WTC11 (cell line): ENCODE measurements at regions not wholly inside any gene's neighbourhood (a gene's known extent, or its start where the extent isn't known, plus 50 kb on each side); places are given as distances from the start of the nearest gene placed in this dataset.
A peak's percentile ranks its signal among the peaks of the same experiment; 100 is the strongest.

Source experiments
- ATAC-seq: fragments of 200-7000 bp; cut with Tn5 transposase; 2 replicates; pipeline ENCODE4 v1.10.0; 2021; ENCODE audit warnings: mild to moderate bottlenecking, moderate library complexity
- CTCF ChIA-PET: fragments of 300-600 bp; sonication (Branson Sonifier 250); formaldehyde crosslinking; loops from one replicate; lab custom pipeline; 2021; ENCODE audit warnings: antibody characterized with exemption; lab: Charles Lee
- POLR2A ChIA-PET: fragments of 350-600 bp; sonication (Branson Sonifier 250); formaldehyde crosslinking; loops from one replicate; lab custom pipeline; 2021; ENCODE audit warnings: antibody characterized with exemption; lab: Charles Lee
- DNase-seq: peaks from one replicate; pipeline ENCODE4 v3.0.0; 2021; ENCODE audit warnings: low spot score
- H3K27ac Mint-ChIP-seq: 2 replicates; pipeline ENCODE4 v1.8.0; 2021; ENCODE audit warnings: mixed read lengths
- H3K27me3 Mint-ChIP-seq: 2 replicates; pipeline ENCODE4 v1.8.0; 2021; ENCODE audit warnings: low read depth, mild to moderate bottlenecking, moderate library complexity, mixed read lengths
- H3K36me3 Mint-ChIP-seq: 2 replicates; pipeline ENCODE4 v1.8.0; 2021; ENCODE audit warnings: mixed read lengths
- H3K4me1 Mint-ChIP-seq: 2 replicates; pipeline ENCODE4 v1.8.0; 2022; ENCODE audit warnings: mixed read lengths
- H3K4me3 Mint-ChIP-seq: 2 replicates; pipeline ENCODE4 v1.8.0; 2021; ENCODE audit warnings: mild to moderate bottlenecking, moderate library complexity, mixed read lengths
- H3K9me3 Mint-ChIP-seq: 2 replicates; pipeline ENCODE4 v1.8.0; 2021; ENCODE audit warnings: mixed read lengths
- AR ChIP-seq: fragments of 250-450 bp; sonication (Bioruptor Pico); IDR thresholded peaks from 2 replicates; pipeline ENCODE4 v1.9.0; 2021; ENCODE audit warnings: mild to moderate bottlenecking
- ATF1 ChIP-seq: sonication (generic); formaldehyde crosslinking; IDR thresholded peaks from 2 replicates; pipeline ENCODE4 v1.8.1; 2023; ENCODE audit warnings: mild to moderate bottlenecking, moderate library complexity, missing genetic modification reagents
- ATF2 ChIP-seq: sonication (generic); formaldehyde crosslinking; IDR thresholded peaks from 2 replicates; pipeline ENCODE4 v1.8.1; 2022; ENCODE audit warnings: low read depth, missing genetic modification reagents, borderline replicate concordance
- ELF4 ChIP-seq: sonication (generic); formaldehyde crosslinking; IDR thresholded peaks from 2 replicates; pipeline ENCODE4 v1.8.1; 2022; ENCODE audit warnings: low read depth, mild to moderate bottlenecking, moderate library complexity, missing genetic modification reagents
- ERG ChIP-seq: fragments of 250-450 bp; sonication (Bioruptor Pico); IDR thresholded peaks from 2 replicates; pipeline ENCODE4 v1.8.0; 2021; ENCODE audit warnings: mild to moderate bottlenecking
- GABPB1 ChIP-seq: sonication (generic); formaldehyde crosslinking; IDR thresholded peaks from 2 replicates; pipeline ENCODE4 v1.8.1; 2023; ENCODE audit warnings: mild to moderate bottlenecking, missing genetic modification reagents
- MXD4 ChIP-seq: fragments of 250-450 bp; sonication (Bioruptor Pico); IDR thresholded peaks from 2 replicates; pipeline ENCODE4 v1.8.0; 2021; ENCODE audit warnings: mild to moderate bottlenecking, moderate library complexity, borderline replicate concordance
- MYBL2 ChIP-seq: sonication (generic); formaldehyde crosslinking; IDR thresholded peaks from 2 replicates; pipeline ENCODE4 v1.8.1; 2023; ENCODE audit warnings: mild to moderate bottlenecking, moderate library complexity, missing genetic modification reagents
- OVOL2 ChIP-seq: fragments of 250-450 bp; sonication (Bioruptor Pico); IDR thresholded peaks from 2 replicates; pipeline ENCODE4 v1.9.0; 2021; ENCODE audit warnings: mild to moderate bottlenecking, borderline replicate concordance
- PRRX2 ChIP-seq: fragments of 250-450 bp; sonication (Bioruptor Pico); IDR thresholded peaks from 2 replicates; pipeline ENCODE4 v1.8.0; 2021; ENCODE audit warnings: mild to moderate bottlenecking
- STAT6 ChIP-seq: sonication (generic); formaldehyde crosslinking; conservative IDR thresholded peaks from 2 replicates; pipeline ENCODE4 v1.8.1; 2023; ENCODE audit warnings: mild to moderate bottlenecking, low read depth, missing genetic modification reagents, moderate library complexity
- TEAD4 ChIP-seq: sonication (generic); formaldehyde crosslinking; IDR thresholded peaks from 2 replicates; pipeline ENCODE4 v1.8.0; 2022; ENCODE audit warnings: mild to moderate bottlenecking, missing genetic modification reagents
- ZNF121 ChIP-seq: sonication (generic); formaldehyde crosslinking; IDR thresholded peaks from 2 replicates; pipeline ENCODE4 v1.8.0; 2023; ENCODE audit warnings: missing genetic modification reagents
- ZNF138 ChIP-seq: sonication (generic); formaldehyde crosslinking; conservative IDR thresholded peaks from 2 replicates; pipeline ENCODE4 v1.8.1; 2022; ENCODE audit warnings: mild to moderate bottlenecking, moderate library complexity, missing genetic modification reagents
- ZNF281 ChIP-seq: sonication (generic); formaldehyde crosslinking; IDR thresholded peaks from 2 replicates; pipeline ENCODE4 v1.8.0; 2023; ENCODE audit warnings: mild to moderate bottlenecking, missing genetic modification reagents
- ZNF396 ChIP-seq: fragments of 250-450 bp; sonication (Bioruptor Pico); IDR thresholded peaks from 2 replicates; pipeline ENCODE4 v1.8.0; 2021; ENCODE audit warnings: mild to moderate bottlenecking, moderate library complexity, borderline replicate concordance
- ZNF416 ChIP-seq: fragments of 250-450 bp; sonication (Bioruptor Pico); IDR thresholded peaks from 2 replicates; pipeline ENCODE4 v1.9.0; 2021; ENCODE audit warnings: mild to moderate bottlenecking, inconsistent platforms
- TF ChIP-seq, protein P1 (sequence below): fragments of 200-600 bp; IDR thresholded peaks from 2 replicates; pipeline ENCODE4 v1.8.0; 2022; ENCODE audit warnings: antibody characterized with exemption
- TF ChIP-seq, protein P2 (sequence below): sonication (generic); formaldehyde crosslinking; IDR thresholded peaks from 2 replicates; pipeline ENCODE4 v1.8.1; 2023; ENCODE audit warnings: mild to moderate bottlenecking, missing genetic modification reagents
- TF ChIP-seq, protein P3 (sequence below): sonication (generic); formaldehyde crosslinking; IDR thresholded peaks from 2 replicates; pipeline ENCODE4 v1.8.1; 2023; ENCODE audit warnings: mild to moderate bottlenecking, missing genetic modification reagents, moderate library complexity

GRCh38 chr11:12599408-12600143 lies 74.6 kb upstream of the TEAD1 start:
- ChIA-PET CTCF (interaction anchor here (0.5 to 2.0 kb wide), 28 partner anchors 9 to 866 kb away, joined by 3 to 13 read pairs (median 4); no protein-coding TSS in a partner anchor), POLR2A (no interaction called here)
- Mint-ChIP-seq H3K27me3 (no peaks in the 10 kb centered on the region), H3K4me1 (peaks cover 15% of the 10 kb centered on the region), H3K27ac (no peak overlapping the region), H3K9me3 (peaks cover 6% of the 10 kb centered on the region), H3K36me3 (no peaks in the 10 kb centered on the region), H3K4me3 (no peak overlapping the region)
- DNase-seq (peak; percentile 81), ATAC-seq (peak; percentile 95)
- TF ChIP-seq STAT6 (CRISPR knock-in tag) (no peak), AR (CRISPR knock-in tag) (peak; percentile 74; the same call in 1 of the 2 replicates), ELF4 (no peak), ZNF138 (CRISPR knock-in tag) (no peak), ZNF416 (no peak), ATF2 (CRISPR knock-in tag) (no peak), ZNF121 (CRISPR knock-in tag) (peak; percentile 82), PRRX2 (no peak), TEAD4 (CRISPR knock-in tag) (no peak), ZNF396 (CRISPR knock-in tag) (peak; percentile 71; the same call in 1 of the 2 replicates), OVOL2 (CRISPR knock-in tag) (no peak), ZNF281 (CRISPR knock-in tag) (no peak), MXD4 (0 out of 2 replicates have a peak, but pooled peaks have one; percentile 38), ERG (0 out of 2 replicates have a peak, but pooled peaks have one; percentile 36), ATF1 (CRISPR knock-in tag) (no peak), MYBL2 (CRISPR knock-in tag) (no peak), GABPB1 (CRISPR knock-in tag) (peak; percentile 93)
- TF ChIP-seq, protein P1, sequence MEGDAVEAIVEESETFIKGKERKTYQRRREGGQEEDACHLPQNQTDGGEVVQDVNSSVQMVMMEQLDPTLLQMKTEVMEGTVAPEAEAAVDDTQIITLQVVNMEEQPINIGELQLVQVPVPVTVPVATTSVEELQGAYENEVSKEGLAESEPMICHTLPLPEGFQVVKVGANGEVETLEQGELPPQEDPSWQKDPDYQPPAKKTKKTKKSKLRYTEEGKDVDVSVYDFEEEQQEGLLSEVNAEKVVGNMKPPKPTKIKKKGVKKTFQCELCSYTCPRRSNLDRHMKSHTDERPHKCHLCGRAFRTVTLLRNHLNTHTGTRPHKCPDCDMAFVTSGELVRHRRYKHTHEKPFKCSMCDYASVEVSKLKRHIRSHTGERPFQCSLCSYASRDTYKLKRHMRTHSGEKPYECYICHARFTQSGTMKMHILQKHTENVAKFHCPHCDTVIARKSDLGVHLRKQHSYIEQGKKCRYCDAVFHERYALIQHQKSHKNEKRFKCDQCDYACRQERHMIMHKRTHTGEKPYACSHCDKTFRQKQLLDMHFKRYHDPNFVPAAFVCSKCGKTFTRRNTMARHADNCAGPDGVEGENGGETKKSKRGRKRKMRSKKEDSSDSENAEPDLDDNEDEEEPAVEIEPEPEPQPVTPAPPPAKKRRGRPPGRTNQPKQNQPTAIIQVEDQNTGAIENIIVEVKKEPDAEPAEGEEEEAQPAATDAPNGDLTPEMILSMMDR = peak; percentile 90
- TF ChIP-seq, protein P2, sequence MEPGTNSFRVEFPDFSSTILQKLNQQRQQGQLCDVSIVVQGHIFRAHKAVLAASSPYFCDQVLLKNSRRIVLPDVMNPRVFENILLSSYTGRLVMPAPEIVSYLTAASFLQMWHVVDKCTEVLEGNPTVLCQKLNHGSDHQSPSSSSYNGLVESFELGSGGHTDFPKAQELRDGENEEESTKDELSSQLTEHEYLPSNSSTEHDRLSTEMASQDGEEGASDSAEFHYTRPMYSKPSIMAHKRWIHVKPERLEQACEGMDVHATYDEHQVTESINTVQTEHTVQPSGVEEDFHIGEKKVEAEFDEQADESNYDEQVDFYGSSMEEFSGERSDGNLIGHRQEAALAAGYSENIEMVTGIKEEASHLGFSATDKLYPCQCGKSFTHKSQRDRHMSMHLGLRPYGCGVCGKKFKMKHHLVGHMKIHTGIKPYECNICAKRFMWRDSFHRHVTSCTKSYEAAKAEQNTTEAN = no peak
- TF ChIP-seq, protein P3, sequence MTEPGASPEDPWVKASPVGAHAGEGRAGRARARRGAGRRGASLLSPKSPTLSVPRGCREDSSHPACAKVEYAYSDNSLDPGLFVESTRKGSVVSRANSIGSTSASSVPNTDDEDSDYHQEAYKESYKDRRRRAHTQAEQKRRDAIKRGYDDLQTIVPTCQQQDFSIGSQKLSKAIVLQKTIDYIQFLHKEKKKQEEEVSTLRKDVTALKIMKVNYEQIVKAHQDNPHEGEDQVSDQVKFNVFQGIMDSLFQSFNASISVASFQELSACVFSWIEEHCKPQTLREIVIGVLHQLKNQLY (CRISPR knock-in tag) = no peak
